ENCODE measurements at regions not wholly inside any gene's neighbourhood (a gene's known extent, or its start where the extent isn't known, plus 50 kb on each side); places are given as distances from the start of the nearest gene placed in this dataset.
"Not testable (repeated sequence)": the region's sequence is repeated elsewhere in the genome, so short reads cannot be mapped to it uniquely, and the experiment has no call there.

DNA sequence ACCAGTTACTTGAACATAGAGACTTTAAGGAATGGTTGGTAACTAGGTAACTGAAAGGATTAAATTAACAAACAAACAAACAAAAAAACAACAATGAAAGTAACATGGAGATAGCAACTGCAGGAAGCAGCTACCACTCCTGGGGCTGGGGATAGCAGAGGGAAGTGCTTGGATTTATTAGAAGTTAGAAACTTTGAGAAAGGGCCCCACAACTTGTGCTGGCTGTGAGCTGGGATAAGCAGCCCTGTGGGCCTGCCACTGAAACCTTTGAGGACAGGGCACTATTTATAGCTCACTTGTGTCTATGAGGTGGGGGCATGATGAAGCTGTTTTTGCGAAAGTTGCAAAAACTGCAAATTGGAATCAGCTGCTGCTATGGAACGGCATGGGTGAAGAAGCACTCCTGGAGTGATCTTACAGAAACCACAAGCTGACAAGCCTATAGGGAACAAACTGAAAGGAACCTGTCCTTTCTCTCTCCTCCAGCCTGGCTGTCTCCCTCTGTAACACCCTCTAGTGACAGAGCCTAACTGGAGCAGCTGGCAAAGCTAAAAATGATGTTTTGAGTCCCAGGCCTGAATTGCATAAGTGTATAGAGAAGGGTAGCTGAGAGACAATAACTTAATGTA is 91.4 kb upstream of the RANBP6 start:
- peak; percentile 50 for DNase-seq (ENCODE audit: low spot score)
- TF ChIP-seq, protein P1, sequence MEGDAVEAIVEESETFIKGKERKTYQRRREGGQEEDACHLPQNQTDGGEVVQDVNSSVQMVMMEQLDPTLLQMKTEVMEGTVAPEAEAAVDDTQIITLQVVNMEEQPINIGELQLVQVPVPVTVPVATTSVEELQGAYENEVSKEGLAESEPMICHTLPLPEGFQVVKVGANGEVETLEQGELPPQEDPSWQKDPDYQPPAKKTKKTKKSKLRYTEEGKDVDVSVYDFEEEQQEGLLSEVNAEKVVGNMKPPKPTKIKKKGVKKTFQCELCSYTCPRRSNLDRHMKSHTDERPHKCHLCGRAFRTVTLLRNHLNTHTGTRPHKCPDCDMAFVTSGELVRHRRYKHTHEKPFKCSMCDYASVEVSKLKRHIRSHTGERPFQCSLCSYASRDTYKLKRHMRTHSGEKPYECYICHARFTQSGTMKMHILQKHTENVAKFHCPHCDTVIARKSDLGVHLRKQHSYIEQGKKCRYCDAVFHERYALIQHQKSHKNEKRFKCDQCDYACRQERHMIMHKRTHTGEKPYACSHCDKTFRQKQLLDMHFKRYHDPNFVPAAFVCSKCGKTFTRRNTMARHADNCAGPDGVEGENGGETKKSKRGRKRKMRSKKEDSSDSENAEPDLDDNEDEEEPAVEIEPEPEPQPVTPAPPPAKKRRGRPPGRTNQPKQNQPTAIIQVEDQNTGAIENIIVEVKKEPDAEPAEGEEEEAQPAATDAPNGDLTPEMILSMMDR (IDR thresholded peaks at IDR 0.05; ENCODE audit: extremely low read depth, missing control alignments) = peak; percentile 32

DNA sequence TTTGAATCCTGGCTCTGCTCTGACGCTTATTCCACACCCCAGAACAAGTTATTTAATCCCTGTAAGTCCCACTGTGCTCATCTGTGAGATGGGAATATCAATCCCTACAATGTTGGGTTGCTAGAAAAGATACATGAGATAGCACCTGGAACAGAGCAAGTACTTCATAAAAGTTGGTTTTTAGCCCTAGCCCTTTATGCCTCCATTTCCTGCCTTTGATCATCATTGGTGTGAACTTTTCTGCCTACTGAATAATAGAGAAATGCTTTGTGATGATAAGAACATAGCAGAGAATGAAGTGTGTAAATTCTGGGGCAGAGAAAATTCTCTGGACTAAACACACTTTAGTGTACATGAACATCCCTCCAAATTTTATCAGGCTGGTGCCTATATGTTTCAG is 90.3 kb upstream of the RANBP6 start:
- TF ChIP-seq, protein P1 (IDR thresholded peaks at IDR 0.05; ENCODE audit: extremely low read depth, missing control alignments) = no peak

DNA sequence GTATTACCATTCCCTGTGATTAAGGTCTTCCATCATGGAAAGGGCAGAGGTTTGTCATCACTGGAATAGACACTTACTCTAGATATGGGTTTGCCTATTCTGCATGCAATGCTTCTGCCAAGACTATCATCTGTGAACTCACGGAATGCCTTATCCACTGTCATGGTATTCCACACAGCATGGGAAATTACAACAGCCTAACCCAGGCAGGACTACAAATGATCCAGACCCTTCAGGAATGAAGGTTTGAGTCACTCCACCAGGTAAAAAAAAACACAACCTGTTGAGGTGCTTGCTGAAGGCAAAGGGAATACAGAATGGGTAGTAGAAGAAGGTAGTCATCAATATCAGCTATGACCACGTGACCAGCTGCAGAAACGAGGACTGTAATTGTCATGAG is 89.0 kb upstream of the RANBP6 start:
- DNase-seq (ENCODE audit: low spot score) = not testable (repeated sequence)

More for the DNA sequence above, 90.3 kb upstream of the RANBP6 start:
- DNase-seq (ENCODE audit: low spot score) = no peak

DNA sequence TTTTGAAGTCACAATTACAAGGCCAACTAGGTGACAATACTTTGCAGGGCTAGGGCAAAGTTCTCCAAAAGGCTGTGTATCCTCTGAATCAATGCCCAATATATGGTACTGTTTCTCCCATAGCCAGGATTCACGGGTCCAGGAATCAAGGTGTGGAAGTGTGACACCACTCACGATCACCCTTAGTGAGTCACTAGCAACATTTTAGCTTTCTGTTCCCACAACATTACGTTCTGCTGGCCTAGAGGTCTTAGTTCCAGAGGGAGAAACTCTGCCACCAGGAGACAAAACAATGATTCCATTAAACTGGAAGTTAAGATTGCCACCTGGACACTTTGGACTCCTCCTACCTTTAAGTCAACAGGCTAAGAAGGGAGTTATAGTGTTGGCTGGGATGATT is 88.5 kb upstream of the RANBP6 start:
- DNase-seq (ENCODE audit: low spot score) = not testable (repeated sequence)

DNA sequence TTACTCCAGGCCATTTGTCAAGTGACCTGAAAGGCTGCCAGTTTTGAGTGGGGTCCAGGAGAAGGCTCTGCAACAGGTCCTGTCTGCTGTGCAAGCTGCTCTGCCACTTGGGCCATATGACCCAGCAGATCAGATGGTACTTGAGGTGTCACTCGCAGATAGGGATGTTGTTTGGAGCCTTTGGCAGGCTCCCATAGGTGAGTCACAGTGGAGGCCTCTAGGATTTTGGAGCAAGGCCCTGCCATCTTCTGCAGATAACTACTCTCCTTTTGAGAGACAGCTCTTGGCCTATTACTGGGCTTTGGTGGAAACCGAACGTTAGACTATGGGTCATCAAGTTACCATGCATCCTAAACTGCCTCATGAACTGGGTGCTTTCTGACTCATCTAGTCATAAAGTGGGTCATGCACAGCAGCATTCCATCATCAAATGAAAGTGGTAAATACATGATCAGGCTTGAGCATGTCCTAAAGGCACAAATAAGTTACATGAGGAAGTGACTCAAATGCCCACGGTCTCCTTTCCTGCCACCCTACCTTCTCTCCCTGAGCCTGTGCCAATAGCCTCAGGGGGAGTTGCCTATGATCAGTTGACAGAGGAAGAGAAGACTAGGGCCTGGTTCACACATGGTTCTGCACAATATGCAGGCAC is 87.0 kb upstream of the RANBP6 start:
- DNase-seq (ENCODE audit: low spot score) = not testable (repeated sequence)

DNA sequence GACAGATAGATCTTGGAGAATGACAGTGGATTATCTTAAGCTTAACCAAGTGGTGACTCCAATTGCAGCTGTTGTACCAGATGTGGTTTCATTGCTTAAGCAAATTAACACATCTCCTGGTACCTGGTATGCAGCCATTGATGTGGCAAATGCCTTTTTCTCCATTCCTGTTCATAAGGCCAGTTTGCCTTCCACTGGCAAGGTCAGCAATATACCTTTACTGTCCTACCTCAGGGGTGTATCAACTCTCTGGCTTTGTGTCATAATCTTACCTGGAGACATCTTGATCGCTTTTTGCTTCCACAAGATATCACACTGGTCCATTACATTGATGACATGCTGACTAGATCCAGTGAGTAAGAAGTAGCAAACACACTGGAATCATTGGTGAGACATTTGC is 86.3 kb upstream of the RANBP6 start:
- not testable (repeated sequence) for DNase-seq (ENCODE audit: low spot score)

DNA sequence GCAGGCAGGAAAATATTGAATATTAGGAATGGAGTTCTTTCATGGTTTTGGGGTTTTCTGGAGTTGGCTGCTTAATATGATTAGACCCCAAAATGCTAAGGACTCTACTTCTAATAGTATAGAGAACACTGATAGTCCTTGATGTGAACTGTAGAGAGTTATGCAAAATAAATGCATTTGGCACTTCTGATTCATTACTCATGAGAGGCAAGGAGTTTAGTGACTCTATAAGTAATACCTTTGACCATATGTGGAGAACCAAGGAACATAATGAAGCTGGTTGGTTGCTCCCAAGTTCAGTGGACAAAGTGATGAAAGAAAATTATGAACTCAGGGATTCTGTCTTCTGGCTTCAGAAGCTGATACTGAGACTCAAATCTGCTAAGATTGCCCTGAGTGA is 83.9 kb upstream of the RANBP6 start:
- not testable (repeated sequence) for DNase-seq (ENCODE audit: low spot score)

DNA sequence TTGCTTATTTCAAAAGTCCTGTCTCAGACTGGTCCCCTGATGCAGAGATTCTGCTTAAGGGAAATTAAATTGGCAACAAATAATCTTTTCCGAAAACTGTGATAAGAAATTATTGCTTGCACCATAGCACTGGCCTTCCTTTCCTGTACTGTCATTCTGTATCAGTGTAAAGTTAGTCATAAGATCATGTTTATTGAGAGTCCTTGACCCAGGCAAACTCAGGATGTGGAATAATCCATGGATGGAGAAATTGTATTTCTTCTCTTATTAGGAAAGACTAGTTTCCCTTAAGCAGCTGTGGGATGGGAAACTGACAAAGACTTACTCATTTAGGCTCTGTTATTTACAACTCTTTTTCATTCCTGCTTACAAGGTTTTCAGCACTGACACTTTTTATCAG is 83.0 kb upstream of the RANBP6 start:
- no peak for DNase-seq (ENCODE audit: low spot score)
- TF ChIP-seq, protein P1 (IDR thresholded peaks at IDR 0.05; ENCODE audit: extremely low read depth, missing control alignments) = no peak

DNA sequence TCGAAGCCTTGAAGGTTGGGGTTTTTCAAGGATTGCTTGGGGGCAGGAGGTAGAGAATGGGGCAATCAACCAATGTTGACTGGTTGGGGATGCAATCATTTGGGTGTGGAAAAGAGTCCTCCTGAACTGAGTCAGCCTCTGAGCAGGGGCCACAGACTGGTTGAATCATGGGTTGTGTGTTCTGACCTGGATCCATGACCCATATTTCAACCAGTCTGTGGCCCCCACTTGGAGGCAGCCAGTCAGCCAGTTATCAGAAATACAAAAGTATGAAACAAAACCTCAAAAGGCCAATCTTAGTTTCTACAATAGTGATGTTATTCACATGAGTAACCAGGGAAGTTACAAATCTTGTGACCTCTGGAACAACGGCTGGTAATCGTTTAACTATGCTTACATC is 81.4 kb upstream of the RANBP6 start:
- DNase-seq (ENCODE audit: low spot score) = no peak
- TF ChIP-seq, protein P1 (IDR thresholded peaks at IDR 0.05; ENCODE audit: extremely low read depth, missing control alignments) = no peak

DNA sequence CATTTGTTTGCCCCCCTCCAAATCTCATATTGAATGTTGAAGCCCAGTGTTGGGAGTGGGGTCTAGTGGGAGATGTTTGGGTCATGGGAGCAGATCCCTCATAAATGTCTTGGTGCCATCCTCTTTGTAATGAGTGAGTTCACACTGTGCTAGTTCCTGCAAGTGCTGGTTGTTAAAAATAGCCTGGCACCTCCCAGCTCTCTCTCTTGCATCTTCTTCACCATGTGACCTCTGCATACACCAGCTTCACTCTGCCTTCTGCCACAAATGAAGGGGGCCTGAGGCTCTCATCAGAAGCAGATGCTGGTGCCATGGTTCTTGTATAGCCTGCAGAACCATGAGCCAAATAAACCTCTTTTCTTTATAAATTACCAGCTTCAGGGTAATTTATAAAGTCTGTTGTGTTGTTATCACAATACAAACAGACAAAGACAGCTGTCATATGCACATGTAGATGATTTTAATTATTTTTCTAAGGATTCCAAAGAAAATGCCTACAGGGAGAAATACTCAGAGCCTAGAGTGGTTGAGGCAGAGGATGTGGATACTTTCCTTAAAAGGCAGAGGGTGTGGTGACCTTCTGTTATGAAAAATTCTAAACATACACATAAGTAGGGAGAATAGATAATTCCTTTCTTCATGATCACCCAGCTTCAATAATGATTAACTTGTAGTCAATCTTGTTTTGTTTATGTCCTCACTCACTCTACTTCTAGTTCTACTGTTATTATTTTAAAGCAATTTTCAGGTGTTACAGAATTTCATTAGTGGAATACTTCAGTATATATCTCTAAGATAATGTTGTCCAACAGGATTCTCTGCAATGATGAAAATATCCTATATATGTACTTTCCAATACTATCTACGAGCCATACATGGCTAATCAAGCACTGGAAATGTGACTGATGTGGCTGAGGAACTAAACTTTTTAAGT is 75.1 kb upstream of the RANBP6 start:
- TF ChIP-seq, protein P1 (IDR thresholded peaks at IDR 0.05; ENCODE audit: extremely low read depth, missing control alignments) = no peak
- DNase-seq (ENCODE audit: low spot score) = no peak
